Thyroid gland (tissue), 4 donors: ENCODE measurements at regions not wholly inside any gene's neighbourhood (a gene's known extent, or its start where the extent isn't known, plus 50 kb on each side); places are given as distances from the start of the nearest gene placed in this dataset.

Source experiments
- DNase-seq, 2 donors: peaks; one replicate each; pipeline ENCODE4 v3.0.0-alpha.2; 2019
- H3K27ac ChIP-seq, 3 donors: fragments of 200-600 bp; sonication (generic); 1 replicate in 2 of 3; 2 replicates in 1 of 3; pipeline ENCODE4 v1.5.1; 2016 to 2019; ENCODE audit warnings: mild to moderate bottlenecking in 1 of 3, moderate library complexity in 1 of 3
- H3K27me3 ChIP-seq: fragments of 200-600 bp; sonication (generic); one replicate; pipeline ENCODE4 v1.5.1; 2019
- H3K36me3 ChIP-seq, 2 donors: fragments of 200-600 bp; sonication (generic); one replicate each; pipeline ENCODE4 v1.5.1; 2016 to 2019
- H3K4me1 ChIP-seq, 2 donors: fragments of 200-600 bp; sonication (generic); one replicate each; pipeline ENCODE4 v1.5.1; 2017 to 2019
- H3K4me3 ChIP-seq, 3 donors: fragments of 200-600 bp; sonication (generic); replicated peaks in 1 of 3; 1 replicate in 2 of 3; 2 replicates in 1 of 3; pipeline ENCODE4 v1.5.1; 2016; ENCODE audit warnings: mild to moderate bottlenecking in 1 of 3
- H3K9me3 ChIP-seq: fragments of 200-600 bp; sonication (generic); one replicate; pipeline ENCODE4 v1.5.1; 2017
- POLR2A ChIP-seq, 2 donors: fragments of 450-650 bp; IDR thresholded peaks; one replicate each; pipeline ENCODE4 v1.6.1; 2017; ENCODE audit warnings: antibody characterized with exemption in 2 of 2, mild to moderate bottlenecking in 2 of 2, moderate library complexity in 1 of 2
- WGBS, 2 donors: methylation state at CpG; one replicate each; pipeline ENCODE4 v1.1.5; 2017; 5-methylcytosine and 5-hydroxymethylcytosine counted together
- intact Hi-C: fragments of 100-400 bp; cut with DNase I; formaldehyde crosslinking; loops from one replicate; pipeline ENCODE4 v1.15.1; 2023
- TF ChIP-seq, protein P1 (sequence below), 6 experiments: fragments of 200-600 bp in 3 of 6; fragments of 450-650 bp in 3 of 6; sonication (generic) in 3 of 6; IDR thresholded peaks; one replicate each; pipeline ENCODE4 v1.5.1; 2016 to 2019; ENCODE audit warnings: antibody characterized with exemption in 6 of 6, mild to moderate bottlenecking in 2 of 6, inconsistent platforms in 1 of 6, moderate library complexity in 1 of 6

DNA sequence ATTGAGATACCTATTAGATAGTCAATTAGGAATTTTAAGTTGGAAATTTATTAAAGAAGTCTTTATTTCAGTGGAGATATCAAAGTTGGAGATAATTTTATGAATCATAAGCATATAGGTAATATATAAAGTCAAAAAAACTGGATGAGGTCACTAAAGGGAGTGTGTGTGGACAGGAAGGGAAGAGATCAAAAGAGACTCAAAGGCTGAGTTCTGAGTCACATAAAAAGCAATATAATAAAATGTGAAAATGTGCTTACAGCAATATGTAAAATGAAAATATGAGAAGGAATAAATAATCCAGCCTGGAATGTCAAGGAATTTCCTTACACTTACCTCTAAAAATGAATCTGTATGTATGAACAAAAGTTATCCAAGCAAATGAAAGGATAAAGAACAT is 583.3 kb upstream of the SORCS1 start:
- Histone ChIP-seq H3K27ac (no peak overlapping the region), H3K9me3 (no peaks in the 10 kb centered on the region), H3K4me1 (no peaks in the 10 kb centered on the region), H3K36me3 (no peaks in the 10 kb centered on the region), H3K27me3 (no peaks in the 10 kb centered on the region), H3K4me3 (no peak overlapping the region)
- TF ChIP-seq, protein P1, sequence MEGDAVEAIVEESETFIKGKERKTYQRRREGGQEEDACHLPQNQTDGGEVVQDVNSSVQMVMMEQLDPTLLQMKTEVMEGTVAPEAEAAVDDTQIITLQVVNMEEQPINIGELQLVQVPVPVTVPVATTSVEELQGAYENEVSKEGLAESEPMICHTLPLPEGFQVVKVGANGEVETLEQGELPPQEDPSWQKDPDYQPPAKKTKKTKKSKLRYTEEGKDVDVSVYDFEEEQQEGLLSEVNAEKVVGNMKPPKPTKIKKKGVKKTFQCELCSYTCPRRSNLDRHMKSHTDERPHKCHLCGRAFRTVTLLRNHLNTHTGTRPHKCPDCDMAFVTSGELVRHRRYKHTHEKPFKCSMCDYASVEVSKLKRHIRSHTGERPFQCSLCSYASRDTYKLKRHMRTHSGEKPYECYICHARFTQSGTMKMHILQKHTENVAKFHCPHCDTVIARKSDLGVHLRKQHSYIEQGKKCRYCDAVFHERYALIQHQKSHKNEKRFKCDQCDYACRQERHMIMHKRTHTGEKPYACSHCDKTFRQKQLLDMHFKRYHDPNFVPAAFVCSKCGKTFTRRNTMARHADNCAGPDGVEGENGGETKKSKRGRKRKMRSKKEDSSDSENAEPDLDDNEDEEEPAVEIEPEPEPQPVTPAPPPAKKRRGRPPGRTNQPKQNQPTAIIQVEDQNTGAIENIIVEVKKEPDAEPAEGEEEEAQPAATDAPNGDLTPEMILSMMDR (IDR thresholded peaks at IDR 0.05), result no peak
- no peak for TF ChIP-seq POLR2A (IDR thresholded peaks at IDR 0.05)
- DNase-seq, result no peak
- intact Hi-C loops, result no loop called here

- no peak for DNase-seq
- H3K27me3 ChIP-seq, result no peaks in the 10 kb centered on the region
- TF ChIP-seq, protein P1 (IDR thresholded peaks at IDR 0.05), result no peak
- no peak for TF ChIP-seq POLR2A (IDR thresholded peaks at IDR 0.05)
- no peak overlapping the region for H3K4me3 ChIP-seq
- no peaks in the 10 kb centered on the region for H3K9me3 ChIP-seq
- intact Hi-C loops, result no loop called here
- 64 to 80% methylated on average over 3 of the region's 3 CpGs for WGBS, 2 donors
- H3K4me1 ChIP-seq, result no peaks in the 10 kb centered on the region
- no peaks in the 10 kb centered on the region for H3K36me3 ChIP-seq
- no peak overlapping the region for H3K27ac ChIP-seq
These were observed 577.5 kb upstream of the SORCS1 start for GRCh38 chr10:107741971-107742370.

GRCh38 chr10:107740962-107741690 is 576.6 kb upstream of the SORCS1 start:
- no peak overlapping the region for H3K27ac ChIP-seq
- H3K4me3 ChIP-seq, result no peak overlapping the region
- H3K36me3 ChIP-seq, result no peaks in the 10 kb centered on the region
- 73 to 76% methylated on average over 4 of the region's 4 CpGs for WGBS, 2 donors
- no peak for TF ChIP-seq POLR2A (IDR thresholded peaks at IDR 0.05)
- TF ChIP-seq, protein P1 (IDR thresholded peaks at IDR 0.05), result no peak
- H3K27me3 ChIP-seq, result no peaks in the 10 kb centered on the region
- no peak for DNase-seq
- intact Hi-C loops, result no loop called here
- no peaks in the 10 kb centered on the region for H3K4me1 ChIP-seq
- H3K9me3 ChIP-seq, result no peaks in the 10 kb centered on the region

DNA sequence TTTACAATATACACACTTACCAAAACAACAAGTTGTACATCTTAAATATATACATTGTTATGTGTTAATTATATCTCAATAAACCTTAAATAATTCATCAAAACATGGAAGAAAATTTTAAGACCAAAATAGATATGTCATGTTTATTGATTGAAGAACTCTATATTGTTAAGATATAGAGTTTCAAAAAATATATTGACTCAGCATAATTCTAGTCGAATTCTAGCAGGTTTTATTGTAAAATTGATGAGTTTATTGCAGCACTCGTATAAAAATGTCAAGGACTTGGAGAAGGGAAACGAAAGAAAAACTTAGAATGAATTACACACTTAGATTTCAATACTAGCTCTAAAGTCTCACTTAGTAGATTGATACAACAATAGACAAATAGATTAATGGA is 575.4 kb upstream of the SORCS1 start:
- WGBS, 2 donors, result 89 to 91% methylated on average over 3 of the region's 3 CpGs

More for the DNA sequence above, 575.4 kb upstream of the SORCS1 start:
- no peak for DNase-seq
- Histone ChIP-seq H3K4me3 (no peak overlapping the region), H3K4me1 (no peaks in the 10 kb centered on the region), H3K9me3 (no peaks in the 10 kb centered on the region), H3K36me3 (no peaks in the 10 kb centered on the region), H3K27ac (no peak overlapping the region), H3K27me3 (no peaks in the 10 kb centered on the region)
- intact Hi-C loops, result no loop called here
- no peak for TF ChIP-seq POLR2A (IDR thresholded peaks at IDR 0.05)
- TF ChIP-seq, protein P1 (IDR thresholded peaks at IDR 0.05), result no peak
